ENCODE measurements at regions not wholly inside any gene's neighbourhood (a gene's known extent, or its start where the extent isn't known, plus 50 kb on each side); places are given as distances from the start of the nearest gene placed in this dataset.
A peak's percentile ranks its signal among the peaks of the same experiment; 100 is the strongest.

DNA sequence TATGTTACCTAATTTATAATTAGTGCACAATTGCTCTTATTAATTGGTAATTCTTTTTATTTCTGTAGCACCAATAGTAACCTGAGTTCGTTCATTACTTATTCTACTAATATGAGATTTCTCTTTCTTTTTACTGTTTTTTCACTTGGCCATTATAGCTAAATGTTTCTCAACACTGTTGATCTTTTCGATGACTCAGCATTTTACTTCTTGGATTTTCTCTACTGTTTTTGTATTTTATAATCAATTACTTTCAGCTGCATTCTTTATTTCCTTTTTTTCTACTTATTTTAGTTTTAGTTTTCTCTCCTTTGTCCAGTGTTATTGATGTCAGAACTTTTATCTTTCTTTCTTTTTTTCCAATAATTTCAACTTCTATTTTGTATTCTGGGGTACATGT, 589.4 kb upstream of the SOX11 start:
- Histone ChIP-seq H3K4me3 (replicated peaks in 1 of 3) (no peak overlapping the region), H3K36me3 (no peaks in the 10 kb centered on the region), H3K9me3 (no peaks in the 10 kb centered on the region), H3K4me1 (no peaks in the 10 kb centered on the region), H3K27me3 (no peaks in the 10 kb centered on the region), H3K27ac (no peak overlapping the region)
- intact Hi-C loops (cut with DNase I), result no loop called here
- DNase-seq, result no peak
- no peak for TF ChIP-seq POLR2A (IDR thresholded peaks at IDR 0.05)
- TF ChIP-seq, protein P1, sequence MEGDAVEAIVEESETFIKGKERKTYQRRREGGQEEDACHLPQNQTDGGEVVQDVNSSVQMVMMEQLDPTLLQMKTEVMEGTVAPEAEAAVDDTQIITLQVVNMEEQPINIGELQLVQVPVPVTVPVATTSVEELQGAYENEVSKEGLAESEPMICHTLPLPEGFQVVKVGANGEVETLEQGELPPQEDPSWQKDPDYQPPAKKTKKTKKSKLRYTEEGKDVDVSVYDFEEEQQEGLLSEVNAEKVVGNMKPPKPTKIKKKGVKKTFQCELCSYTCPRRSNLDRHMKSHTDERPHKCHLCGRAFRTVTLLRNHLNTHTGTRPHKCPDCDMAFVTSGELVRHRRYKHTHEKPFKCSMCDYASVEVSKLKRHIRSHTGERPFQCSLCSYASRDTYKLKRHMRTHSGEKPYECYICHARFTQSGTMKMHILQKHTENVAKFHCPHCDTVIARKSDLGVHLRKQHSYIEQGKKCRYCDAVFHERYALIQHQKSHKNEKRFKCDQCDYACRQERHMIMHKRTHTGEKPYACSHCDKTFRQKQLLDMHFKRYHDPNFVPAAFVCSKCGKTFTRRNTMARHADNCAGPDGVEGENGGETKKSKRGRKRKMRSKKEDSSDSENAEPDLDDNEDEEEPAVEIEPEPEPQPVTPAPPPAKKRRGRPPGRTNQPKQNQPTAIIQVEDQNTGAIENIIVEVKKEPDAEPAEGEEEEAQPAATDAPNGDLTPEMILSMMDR (IDR thresholded peaks at IDR 0.05), result no peak
- WGBS, 2 donors, result 94 to 96% methylated on average over 2 of the region's 2 CpGs

DNA sequence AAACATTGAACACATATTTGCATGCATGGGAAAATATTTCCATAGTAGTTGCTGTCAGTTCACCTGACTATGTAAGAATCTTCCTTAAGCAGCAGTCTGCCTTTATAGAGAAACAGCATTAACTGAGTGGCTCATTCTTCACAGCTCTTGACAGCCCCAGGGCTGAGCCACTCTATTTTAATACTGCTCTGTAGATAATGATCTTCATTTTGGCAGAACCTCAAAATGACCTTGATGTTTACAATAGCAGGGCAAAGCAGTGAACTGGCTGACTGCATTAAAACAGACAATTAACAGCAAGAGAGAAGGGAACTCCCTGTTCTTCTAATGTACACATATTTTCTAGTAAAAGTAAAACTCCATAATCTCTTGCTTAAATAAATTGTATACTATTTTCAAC, 580.6 kb upstream of the SOX11 start:
- intact Hi-C loops (cut with DNase I), result no loop called here
- Histone ChIP-seq H3K36me3 (no peaks in the 10 kb centered on the region), H3K9me3 (no peaks in the 10 kb centered on the region), H3K27me3 (no peaks in the 10 kb centered on the region), H3K27ac (no peak overlapping the region), H3K4me1 (no peaks in the 10 kb centered on the region), H3K4me3 (replicated peaks in 1 of 3) (no peak overlapping the region)
- TF ChIP-seq POLR2A (IDR thresholded peaks at IDR 0.05), result no peak
- TF ChIP-seq, protein P1 (IDR thresholded peaks at IDR 0.05), result no peak
- no peak for DNase-seq

DNA sequence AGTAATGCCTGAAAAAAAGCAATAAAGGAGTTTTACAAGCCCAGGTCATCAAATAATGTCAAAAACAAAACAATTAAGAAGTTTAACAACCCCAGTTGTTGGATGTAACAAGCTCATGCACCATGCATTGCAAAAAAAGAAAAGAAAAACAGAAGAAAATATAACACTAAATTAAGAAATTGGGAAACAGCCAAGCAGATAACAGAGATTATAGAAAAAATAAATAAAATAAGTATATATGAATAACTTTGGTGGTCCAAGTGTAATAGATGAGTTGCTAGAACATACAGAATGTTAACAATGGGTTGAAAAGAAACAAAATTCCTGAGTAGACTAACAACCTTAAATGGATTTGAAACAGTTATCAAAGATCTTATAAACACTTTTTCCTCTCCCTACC, 573.1 kb upstream of the SOX11 start:
- DNase-seq, result no peak
- intact Hi-C loops (cut with DNase I), result no loop called here
- H3K9me3 ChIP-seq, result no peaks in the 10 kb centered on the region

DNA sequence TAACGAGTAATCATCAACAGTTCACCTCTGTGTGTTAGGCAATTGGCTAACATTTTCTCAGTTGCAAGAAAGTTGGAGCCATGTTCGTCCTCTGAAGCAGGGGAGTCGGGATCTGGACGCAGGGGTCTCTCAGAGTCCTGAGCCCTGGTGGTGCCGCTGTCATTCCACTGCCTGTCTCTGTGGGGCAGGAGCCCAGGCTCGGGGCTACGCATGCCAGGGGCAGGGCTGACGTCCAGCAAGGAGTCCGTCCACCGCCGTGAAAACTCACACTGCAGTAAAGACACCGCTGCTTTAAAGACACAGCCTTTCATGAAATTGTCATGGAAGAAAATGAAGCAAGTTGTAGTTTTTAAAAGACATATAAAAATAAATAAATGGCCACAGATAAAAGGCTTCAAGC, 571.1 kb upstream of the SOX11 start:
- intact Hi-C loops (cut with DNase I), result no loop called here
- no peak for DNase-seq
- no peak for TF ChIP-seq POLR2A (IDR thresholded peaks at IDR 0.05)
- TF ChIP-seq, protein P1 (IDR thresholded peaks at IDR 0.05), result no peak

More for the DNA sequence above, 573.1 kb upstream of the SOX11 start:
- Histone ChIP-seq H3K4me3 (replicated peaks in 1 of 3) (no peak overlapping the region), H3K27ac (no peak overlapping the region), H3K27me3 (no peaks in the 10 kb centered on the region), H3K4me1 (no peaks in the 10 kb centered on the region), H3K36me3 (no peaks in the 10 kb centered on the region)
- TF ChIP-seq, protein P1 (IDR thresholded peaks at IDR 0.05), result no peak
- TF ChIP-seq POLR2A (IDR thresholded peaks at IDR 0.05), result no peak

DNA sequence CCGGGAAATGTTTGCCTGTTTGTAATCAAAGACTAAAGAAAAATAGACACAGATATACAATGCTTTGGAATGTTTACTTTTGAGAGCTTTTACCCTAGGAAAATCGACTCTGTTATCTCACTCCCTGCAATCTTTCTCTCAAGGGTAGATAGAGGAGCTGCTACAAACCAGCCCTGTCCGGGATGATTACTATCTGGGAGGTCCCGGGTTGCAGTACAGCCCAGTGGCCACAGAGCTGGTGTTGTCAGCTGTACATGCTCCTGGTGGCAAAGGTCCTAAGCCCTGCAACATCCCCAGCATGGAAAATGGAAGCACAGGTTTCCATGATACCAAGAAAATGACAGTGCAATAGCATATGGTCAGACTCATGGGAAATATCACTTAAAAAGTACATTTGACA, 570.5 kb upstream of the SOX11 start:
- WGBS, 2 donors, result 9 to 11% methylated on average over 4 of the region's 4 CpGs
- intact Hi-C loops (cut with DNase I), result no loop called here

More for the DNA sequence above, 571.1 kb upstream of the SOX11 start:
- no peak overlapping the region for H3K27ac ChIP-seq
- no peaks in the 10 kb centered on the region for H3K4me1 ChIP-seq
- no peaks in the 10 kb centered on the region for H3K9me3 ChIP-seq
- 35 to 37% methylated on average over 12 of the region's 12 CpGs for WGBS, 2 donors
- no peak overlapping the region for H3K4me3 ChIP-seq (replicated peaks in 1 of 3)
- H3K36me3 ChIP-seq, result no peaks in the 10 kb centered on the region
- H3K27me3 ChIP-seq, result no peaks in the 10 kb centered on the region

More for the DNA sequence above, 570.5 kb upstream of the SOX11 start:
- Histone ChIP-seq H3K27me3 (no peaks in the 10 kb centered on the region), H3K27ac (no peak overlapping the region), H3K4me3 (replicated peaks in 1 of 3) (no peak overlapping the region), H3K4me1 (no peaks in the 10 kb centered on the region), H3K9me3 (no peaks in the 10 kb centered on the region), H3K36me3 (no peaks in the 10 kb centered on the region)
- peak; percentile 4 to 12 for DNase-seq
- TF ChIP-seq, protein P1 (IDR thresholded peaks at IDR 0.05), result peak in 2 of 6 experiments; percentile 20
- TF ChIP-seq POLR2A (IDR thresholded peaks at IDR 0.05), result no peak

Data from thyroid gland (tissue), 4 donors.